GM18511 (cell line): ENCODE measurements at regions not wholly inside any gene's neighbourhood (a gene's known extent, or its start where the extent isn't known, plus 50 kb on each side); places are given as distances from the start of the nearest gene placed in this dataset.

Source experiments
- ATAC-seq: cut with Tn5 transposase; IDR thresholded peaks from one replicate; pipeline ENCODE4 v1.9.1; 2021; ENCODE audit warnings: mild to moderate bottlenecking, moderate library complexity; ENCODE audit not compliant: unreplicated experiment

DNA sequence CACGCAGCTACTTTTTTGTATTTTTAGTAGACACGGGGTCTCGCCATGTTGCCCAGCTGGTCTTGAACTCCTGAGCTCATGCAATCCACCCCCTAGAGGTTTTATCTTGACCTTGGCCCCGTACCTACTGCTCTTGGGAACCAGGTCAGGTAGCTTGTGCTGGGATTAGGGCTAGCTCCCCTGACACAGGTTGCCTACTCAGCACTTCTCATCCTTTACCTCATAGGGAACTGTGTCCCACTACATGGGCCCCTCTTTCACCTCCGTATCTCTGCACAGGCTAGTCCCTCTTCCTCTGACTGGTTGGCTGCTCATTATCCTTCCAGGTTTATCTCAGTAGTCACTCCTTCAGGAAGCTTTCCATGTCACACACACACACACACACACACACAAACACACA, 58.0 kb upstream of the ITPRID1 start:
- no peak for ATAC-seq

DNA sequence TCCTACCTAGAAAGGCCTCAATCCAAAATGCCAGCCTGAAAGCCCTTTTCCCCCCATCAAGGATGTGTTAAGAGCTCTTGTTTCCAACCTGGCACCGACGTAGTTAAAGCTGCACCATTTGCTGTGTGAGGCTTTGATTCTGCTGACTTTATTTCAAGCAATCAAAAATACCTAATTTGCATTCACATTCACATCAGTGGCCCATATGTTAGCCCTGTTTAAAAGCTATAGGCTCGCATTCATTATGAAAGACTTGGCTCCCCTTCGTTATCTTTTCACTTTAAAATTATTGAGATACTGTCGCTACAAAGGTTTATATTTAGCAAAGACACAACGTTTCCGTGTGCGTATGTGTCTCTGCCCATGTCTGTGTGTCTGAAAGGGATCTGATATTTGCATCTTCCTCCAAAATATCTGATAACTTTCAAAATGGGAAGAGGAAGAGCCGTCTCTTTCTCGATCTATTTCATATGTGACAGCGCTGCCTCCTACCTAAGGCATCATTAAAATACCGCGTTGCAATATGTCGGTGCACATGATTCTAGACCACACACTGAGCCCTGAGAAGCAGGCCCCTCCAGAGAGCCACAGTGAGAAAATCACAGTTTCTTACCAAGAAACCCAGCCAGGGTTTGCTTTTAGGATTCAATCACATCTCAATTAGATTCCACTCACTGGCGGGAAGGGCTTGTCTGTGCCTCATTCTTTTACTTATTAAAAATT, 57.1 kb upstream of the ITPRID1 start:
- no peak for ATAC-seq

GRCh38 chr7:31457551-31457950, 56.3 kb upstream of the ITPRID1 start:
- no peak for ATAC-seq

DNA sequence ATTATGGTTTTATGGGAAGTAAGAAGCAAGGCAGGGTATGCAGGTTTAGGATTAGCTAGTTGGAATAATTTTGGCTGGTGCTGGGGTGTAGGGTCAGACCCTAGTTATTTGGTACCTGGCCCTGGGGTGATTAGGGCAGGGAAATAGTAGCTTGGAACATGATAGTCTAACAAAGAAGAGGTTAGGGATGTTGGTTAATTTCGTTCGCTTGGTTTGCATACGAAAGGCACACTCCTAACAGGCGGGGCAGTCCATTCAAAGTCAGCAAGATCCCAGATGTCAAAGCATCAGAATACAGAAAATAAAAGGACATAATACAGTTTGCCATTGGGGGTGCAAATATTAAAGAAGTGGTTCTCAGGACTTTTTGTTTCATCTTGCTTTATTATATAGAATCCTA, 55.7 kb upstream of the ITPRID1 start:
- ATAC-seq: no peak

DNA sequence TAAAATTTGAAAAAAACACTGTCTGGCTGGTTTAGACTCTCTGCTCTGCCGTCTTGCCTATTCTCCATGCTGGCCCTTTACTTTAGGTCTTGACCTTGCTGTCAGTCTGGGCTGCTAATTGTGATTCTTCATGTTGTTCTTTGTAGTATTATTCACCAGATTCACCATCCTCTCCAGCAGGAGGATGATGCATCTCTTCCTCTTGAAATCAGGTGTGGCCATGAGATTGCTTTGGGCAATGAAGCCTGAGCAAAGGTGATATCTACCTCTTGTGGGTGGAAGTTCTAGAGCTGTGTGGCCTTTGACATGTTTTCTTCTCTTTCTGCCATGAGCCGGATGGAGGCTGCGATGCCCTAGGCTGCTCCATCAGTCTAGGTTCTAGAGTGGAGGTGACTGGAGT, 51.3 kb upstream of the ITPRID1 start:
- ATAC-seq: no peak
